ENCODE measurements at regions not wholly inside any gene's neighbourhood (a gene's known extent, or its start where the extent isn't known, plus 50 kb on each side); places are given as distances from the start of the nearest gene placed in this dataset.

- TF ChIP-seq BHLHE40 (IDR thresholded peaks at IDR 0.05; ENCODE audit: borderline replicate concordance) (no peak), FOXK2 (IDR thresholded peaks at IDR 0.05) (no peak), ELF4 (IDR thresholded peaks at IDR 0.05) (no peak), SUZ12 (IDR thresholded peaks at IDR 0.05) (no peak), NFRKB (IDR thresholded peaks at IDR 0.05) (no peak), SP1 (IDR thresholded peaks at IDR 0.05) (no peak), PKNOX1 (IDR thresholded peaks at IDR 0.05) (no peak), FOXM1 (IDR thresholded peaks at IDR 0.05; ENCODE audit: borderline replicate concordance) (no peak), HDGF (IDR thresholded peaks at IDR 0.05; ENCODE audit: borderline replicate concordance) (no peak), CTBP1 (IDR thresholded peaks at IDR 0.05; ENCODE audit: borderline replicate concordance) (no peak), LEF1 (IDR thresholded peaks at IDR 0.05; ENCODE audit: borderline replicate concordance) (no peak)
Measured at GRCh38 chr7:17651341-17651740, 289.0 kb downstream of the SNX13 start.
